Activated CD4-positive, alpha-beta T cell treated with anti-CD3 and anti-CD28 coated beads for 1 hour (primary cell): ENCODE measurements at regions not wholly inside any gene's neighbourhood (a gene's known extent, or its start where the extent isn't known, plus 50 kb on each side); places are given as distances from the start of the nearest gene placed in this dataset.
"Not testable (repeated sequence)": the region's sequence is repeated elsewhere in the genome, so short reads cannot be mapped to it uniquely, and the experiment has no call there.

Source experiments
- DNase-seq: peaks from one replicate; pipeline ENCODE4 v3.0.0-alpha.2; 2020

GRCh38 chr10:7026818-7027217 lies 384.0 kb downstream of the SFMBT2 start:
- no peak for DNase-seq

- no peak for DNase-seq
These were observed 385.5 kb downstream of the SFMBT2 start for GRCh38 chr10:7025296-7025695.

- no peak for DNase-seq
These were observed 395.4 kb downstream of the SFMBT2 start for GRCh38 chr10:7015457-7015856.

GRCh38 chr10:7014721-7015120 lies 396.1 kb downstream of the SFMBT2 start:
- DNase-seq: no peak

GRCh38 chr10:7011994-7012393 lies 398.8 kb downstream of the SFMBT2 start:
- no peak for DNase-seq

- no peak for DNase-seq
These were observed 402.2 kb downstream of the SFMBT2 start for GRCh38 chr10:7008645-7009044.

- DNase-seq: no peak
These were observed 403.1 kb downstream of the SFMBT2 start for GRCh38 chr10:7007600-7008190.

GRCh38 chr10:7006566-7006965 lies 404.3 kb downstream of the SFMBT2 start:
- no peak for DNase-seq

GRCh38 chr10:7003831-7004395 lies 406.9 kb downstream of the SFMBT2 start:
- no peak for DNase-seq

GRCh38 chr10:7000061-7000460 lies 410.8 kb downstream of the SFMBT2 start:
- no peak for DNase-seq

GRCh38 chr10:6999232-6999925 lies 411.5 kb downstream of the SFMBT2 start:
- no peak for DNase-seq

GRCh38 chr10:6997509-6997908 lies 413.3 kb downstream of the SFMBT2 start:
- no peak for DNase-seq

GRCh38 chr10:6996431-6996830 lies 414.4 kb downstream of the SFMBT2 start:
- DNase-seq: no peak

- no peak for DNase-seq
These were observed 415.0 kb downstream of the SFMBT2 start for GRCh38 chr10:6995831-6996230.

- no peak for DNase-seq
These were observed 415.3 kb upstream of the PRKCQ start for GRCh38 chr10:6995341-6995740.

GRCh38 chr10:6990891-6991290 lies 410.8 kb upstream of the PRKCQ start:
- DNase-seq: no peak

GRCh38 chr10:6988654-6989053 lies 408.6 kb upstream of the PRKCQ start:
- no peak for DNase-seq

- DNase-seq: no peak
These were observed 407.5 kb upstream of the PRKCQ start for GRCh38 chr10:6987536-6987945.

GRCh38 chr10:6986927-6987326 lies 406.9 kb upstream of the PRKCQ start:
- no peak for DNase-seq

- DNase-seq: no peak
These were observed 405.6 kb upstream of the PRKCQ start for GRCh38 chr10:6985644-6986043.

- no peak for DNase-seq
These were observed 404.9 kb upstream of the PRKCQ start for GRCh38 chr10:6984971-6985370.

GRCh38 chr10:6984016-6984415 lies 403.9 kb upstream of the PRKCQ start:
- not testable (repeated sequence) for DNase-seq

GRCh38 chr10:6980353-6980752 lies 400.3 kb upstream of the PRKCQ start:
- DNase-seq: no peak

- DNase-seq: no peak
These were observed 399.3 kb upstream of the PRKCQ start for GRCh38 chr10:6979371-6979770.

GRCh38 chr10:6978187-6978627 lies 398.1 kb upstream of the PRKCQ start:
- DNase-seq: no peak
